OCI-LY7 (cell line): ENCODE measurements at regions not wholly inside any gene's neighbourhood (a gene's known extent, or its start where the extent isn't known, plus 50 kb on each side); places are given as distances from the start of the nearest gene placed in this dataset.

ENCODE experiments used
- EZH2phosphoT487 ChIP-seq: fragments of 200-600 bp; sonication (generic); IDR thresholded peaks from 2 replicates; pipeline ENCODE4 v1.6.1; 2018; ENCODE audit warnings: low read depth, borderline replicate concordance, mild to moderate bottlenecking, mixed run types, antibody characterized with exemption, low read length, moderate library complexity, mixed read lengths
- TF ChIP-seq, protein P1 (sequence below): fragments of 200-600 bp; sonication (generic); conservative IDR thresholded peaks from 2 replicates; pipeline ENCODE4 v1.5.1; 2014; ENCODE audit warnings: mild to moderate bottlenecking, antibody characterized with exemption, low read length, moderate library complexity, mixed read lengths

DNA sequence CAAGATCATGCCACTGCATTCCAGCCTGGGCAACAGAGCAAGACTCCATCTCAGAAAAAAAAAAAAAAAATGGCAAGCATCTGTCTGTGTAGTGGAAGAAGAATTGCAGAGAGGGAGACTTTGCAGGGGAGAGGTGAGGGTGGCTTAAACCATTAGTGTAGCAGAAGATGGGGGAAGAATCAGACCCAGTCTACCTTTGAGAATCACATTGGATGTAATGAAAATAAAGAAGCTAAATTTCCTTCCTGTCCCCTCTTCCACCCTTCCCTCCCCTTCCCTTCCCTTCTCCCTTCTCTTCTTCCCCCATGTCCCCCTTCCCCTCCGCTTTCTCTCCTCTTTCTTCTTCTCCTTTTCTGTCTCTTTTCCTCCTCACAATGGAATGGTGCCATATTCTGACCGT is 180.8 kb upstream of the SVIL start:
- TF ChIP-seq, protein P1, sequence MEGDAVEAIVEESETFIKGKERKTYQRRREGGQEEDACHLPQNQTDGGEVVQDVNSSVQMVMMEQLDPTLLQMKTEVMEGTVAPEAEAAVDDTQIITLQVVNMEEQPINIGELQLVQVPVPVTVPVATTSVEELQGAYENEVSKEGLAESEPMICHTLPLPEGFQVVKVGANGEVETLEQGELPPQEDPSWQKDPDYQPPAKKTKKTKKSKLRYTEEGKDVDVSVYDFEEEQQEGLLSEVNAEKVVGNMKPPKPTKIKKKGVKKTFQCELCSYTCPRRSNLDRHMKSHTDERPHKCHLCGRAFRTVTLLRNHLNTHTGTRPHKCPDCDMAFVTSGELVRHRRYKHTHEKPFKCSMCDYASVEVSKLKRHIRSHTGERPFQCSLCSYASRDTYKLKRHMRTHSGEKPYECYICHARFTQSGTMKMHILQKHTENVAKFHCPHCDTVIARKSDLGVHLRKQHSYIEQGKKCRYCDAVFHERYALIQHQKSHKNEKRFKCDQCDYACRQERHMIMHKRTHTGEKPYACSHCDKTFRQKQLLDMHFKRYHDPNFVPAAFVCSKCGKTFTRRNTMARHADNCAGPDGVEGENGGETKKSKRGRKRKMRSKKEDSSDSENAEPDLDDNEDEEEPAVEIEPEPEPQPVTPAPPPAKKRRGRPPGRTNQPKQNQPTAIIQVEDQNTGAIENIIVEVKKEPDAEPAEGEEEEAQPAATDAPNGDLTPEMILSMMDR = no peak
- no peak for TF ChIP-seq EZH2phosphoT487
